ENCODE measurements at regions not wholly inside any gene's neighbourhood (a gene's known extent, or its start where the extent isn't known, plus 50 kb on each side); places are given as distances from the start of the nearest gene placed in this dataset.
"Not testable (repeated sequence)": the region's sequence is repeated elsewhere in the genome, so short reads cannot be mapped to it uniquely, and the experiment has no call there.

DNA sequence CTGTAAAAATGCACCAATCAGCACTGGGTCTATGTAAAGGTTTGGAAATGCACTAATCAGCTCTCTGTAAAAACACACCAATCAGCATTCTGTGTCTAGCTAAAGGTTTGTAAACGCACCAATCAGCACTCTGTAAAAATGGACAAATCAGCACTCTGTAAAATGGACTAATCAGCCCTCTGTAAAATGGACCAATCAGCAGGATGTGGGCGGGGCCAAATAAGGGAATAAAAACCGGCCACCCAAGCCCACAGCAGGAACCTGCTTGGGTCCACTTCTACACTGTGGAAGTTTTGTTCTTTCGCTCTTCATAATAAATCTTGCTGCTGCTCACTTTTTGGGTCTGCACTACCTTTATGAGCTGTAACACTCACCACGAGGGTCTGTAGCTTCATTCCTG, 101.0 kb downstream of the SMC2 start:
- DNase-seq: not testable (repeated sequence)

DNA sequence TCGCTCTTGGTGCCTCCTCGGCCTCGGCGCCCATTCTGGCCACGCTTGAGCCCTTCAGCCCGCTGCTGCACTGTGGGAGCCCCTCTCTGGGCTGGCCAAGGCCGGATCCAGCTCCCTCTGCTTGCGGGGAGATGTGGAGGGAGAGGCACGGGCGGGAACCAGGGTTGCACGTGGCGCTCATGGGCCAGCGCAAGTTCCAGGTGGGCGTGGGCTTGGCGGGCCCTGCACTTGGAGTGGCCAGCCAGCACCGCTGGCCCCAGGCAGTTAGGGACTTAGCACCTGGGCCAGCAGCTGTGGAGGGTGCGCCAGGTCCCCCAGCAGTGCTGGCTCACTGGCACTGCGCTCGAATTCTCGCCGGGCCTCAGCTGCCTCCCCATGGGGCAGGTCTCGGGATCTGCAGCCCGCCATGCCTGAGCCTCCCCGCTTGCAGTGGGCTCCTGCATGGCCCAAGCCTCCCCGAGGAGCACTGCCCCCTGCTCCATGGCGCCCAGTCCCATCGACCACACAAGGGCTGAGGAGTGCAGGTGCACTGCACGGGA, 106.4 kb downstream of the SMC2 start:
- DNase-seq: no peak

DNA sequence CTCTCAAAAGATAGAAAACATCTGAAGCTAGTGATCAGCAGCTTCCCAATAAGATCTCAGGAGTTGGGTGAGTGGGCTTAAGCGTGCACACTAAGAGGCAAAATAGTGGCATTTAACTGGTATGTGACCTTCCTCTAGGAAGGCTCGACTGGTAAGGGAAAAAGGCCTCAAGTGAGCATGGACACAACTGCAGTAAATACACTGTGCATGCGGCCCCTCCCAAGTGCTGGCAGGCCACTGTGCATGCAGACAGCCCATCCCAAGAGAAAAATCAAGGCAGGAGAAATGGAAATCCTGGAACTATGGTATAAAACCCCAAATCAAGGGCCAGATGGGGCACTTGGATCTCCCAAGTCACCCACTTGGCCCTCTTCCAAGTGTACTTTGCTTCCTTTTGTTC, 112.7 kb downstream of the SMC2 start:
- no peak for DNase-seq

DNA sequence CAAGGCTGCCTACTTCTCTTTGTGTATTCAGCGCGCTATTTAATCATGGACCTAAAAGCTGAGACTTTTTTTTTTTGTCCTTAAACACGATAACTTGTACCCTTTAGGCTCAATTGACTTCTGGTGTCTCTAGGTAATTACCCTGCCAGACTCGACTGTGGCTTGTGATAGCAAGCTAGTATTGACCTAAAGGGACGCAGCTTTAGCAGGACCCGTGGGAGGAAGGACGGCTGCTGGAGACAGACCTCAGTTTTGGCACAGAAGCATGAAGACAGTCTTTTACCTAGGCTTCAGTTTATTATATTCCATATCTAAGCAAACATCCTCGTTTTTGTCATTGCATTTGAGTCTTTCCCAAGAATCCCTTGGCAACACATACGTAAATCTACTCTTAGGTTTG, 115.3 kb downstream of the SMC2 start:
- DNase-seq: no peak

DNA sequence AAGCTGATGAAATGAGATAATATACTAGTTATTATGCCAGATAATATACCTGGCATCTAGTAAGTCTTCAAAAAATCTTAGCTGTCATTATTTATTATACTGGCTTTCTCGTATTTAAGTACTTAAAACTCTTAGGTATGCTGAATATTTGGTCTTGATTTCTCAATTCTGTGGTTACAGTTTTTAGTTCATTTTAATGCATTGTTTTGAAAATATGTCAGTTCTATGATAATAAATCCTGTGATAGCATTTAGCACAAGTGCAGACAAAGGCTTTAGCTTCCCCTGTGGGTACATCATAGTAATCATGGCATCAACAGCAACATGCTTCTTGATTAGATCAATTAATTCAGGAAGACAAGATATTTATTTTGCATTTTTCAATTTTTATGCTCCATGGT, 133.0 kb downstream of the SMC2 start:
- DNase-seq: no peak

DNA sequence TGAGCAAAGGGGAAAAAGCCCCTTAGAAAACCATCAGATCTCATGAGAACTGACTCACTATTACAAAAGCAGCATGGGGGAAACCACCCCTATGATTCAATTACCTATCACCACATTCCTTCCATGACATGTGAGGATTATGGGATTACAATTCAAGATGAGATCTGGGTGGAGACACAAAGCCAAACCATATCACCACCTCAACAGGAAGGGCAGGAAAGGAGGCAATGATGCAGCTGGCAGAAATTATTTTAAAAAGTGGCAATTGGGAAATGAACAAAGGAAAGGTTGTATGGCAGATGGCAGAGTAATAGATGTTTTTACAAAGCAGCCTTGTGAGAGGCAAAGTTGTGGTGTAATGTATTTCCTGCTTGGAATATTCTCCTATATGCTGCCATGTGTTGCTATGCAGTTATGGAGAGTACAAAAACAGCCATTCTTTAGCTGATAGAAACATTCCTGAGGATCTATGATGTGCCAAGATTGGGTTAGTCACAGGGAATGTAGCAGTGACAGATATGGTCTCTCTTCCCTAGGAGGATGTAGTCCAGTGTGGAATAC, 138.8 kb downstream of the SMC2 start:
- peak; percentile 23 for DNase-seq

DNA sequence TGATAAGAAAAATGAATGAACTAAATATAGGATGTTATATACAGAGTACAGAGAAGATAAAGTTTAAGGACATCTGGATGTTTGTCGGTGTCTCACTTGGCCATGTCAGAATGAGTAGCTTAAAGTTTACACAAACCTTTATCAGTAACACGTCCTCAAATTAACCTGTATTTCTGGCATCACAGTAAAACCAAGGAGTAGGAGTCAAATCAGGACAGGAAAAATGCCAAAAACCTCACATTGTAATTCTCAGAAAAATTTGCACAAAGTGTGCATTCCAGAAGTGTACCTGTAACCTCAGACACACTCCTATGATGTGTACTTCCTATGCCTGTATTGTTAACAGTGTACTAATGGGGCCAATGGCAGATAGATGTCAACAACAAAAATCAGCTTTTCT, 139.3 kb downstream of the SMC2 start:
- DNase-seq: no peak

DNA sequence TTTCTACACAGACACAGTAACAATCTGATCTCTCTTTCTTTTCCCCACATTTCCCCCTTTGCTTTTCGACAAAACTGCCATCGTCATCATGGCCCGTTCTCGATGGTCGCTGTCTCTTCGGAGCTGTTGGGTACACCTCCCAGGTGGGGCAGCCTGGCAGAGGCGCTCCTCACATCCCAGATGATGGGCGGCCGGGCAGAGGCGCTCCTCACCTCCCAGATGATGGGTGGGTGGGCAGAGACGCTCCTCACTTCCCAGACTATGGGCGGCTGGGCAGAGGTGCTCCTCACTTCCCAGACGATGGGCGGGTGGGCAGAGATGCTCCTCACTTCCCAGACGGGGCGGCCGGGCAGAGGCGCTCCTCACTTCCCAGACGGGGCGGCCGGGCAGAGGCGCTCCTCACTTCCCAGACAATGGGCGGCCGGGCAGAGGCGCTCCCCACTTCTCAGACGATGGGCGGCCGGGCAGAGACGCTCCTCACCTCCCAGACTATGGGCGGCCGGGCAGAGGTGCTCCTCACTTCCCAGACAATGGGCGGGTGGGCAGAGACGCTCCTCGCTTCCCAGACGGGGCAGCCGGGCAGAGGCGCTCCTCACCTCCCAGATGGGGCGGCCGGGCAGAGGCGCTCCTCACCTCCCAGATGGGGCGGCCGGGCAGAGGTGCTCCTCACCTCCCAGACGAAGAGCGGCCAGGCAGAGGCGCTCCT, 140.7 kb downstream of the SMC2 start:
- not testable (repeated sequence) for DNase-seq

DNA sequence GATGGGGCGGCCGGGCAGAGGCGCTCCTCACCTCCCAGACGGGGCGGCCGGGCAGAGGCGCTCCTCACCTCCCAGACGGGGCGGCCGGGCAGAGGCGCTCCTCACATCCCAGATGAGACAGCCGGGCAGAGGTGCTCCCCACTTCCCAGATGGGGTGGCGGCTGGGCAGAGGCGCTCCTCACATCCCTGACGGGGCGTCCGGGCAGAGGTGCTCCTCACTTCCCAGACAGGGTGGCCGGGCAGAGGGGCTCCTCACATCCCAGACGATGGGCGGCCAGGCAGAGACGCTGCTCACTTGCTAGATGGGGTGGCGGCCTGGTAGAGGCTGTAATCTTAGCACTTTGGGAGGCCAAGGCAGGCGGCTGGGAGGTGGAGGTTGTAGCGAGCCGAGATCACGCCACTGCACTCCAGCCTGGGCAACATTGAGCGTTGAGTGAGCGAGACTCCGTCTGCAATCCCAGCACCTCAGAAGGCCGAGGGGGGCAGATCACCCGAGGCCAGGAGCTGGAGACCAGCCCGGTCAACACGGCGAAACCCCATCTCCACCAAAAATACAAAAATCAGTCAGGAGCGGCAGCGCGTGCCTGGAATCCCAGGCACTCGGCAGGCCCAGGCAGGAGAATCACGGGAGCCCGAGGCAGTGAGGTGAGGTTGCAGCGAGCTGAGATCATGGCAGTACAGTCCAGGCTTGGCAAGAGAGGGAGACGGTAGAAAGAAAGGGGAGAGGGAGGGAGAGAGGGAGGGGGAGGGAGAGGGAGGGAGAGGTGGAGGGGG, 141.4 kb downstream of the SMC2 start:
- not testable (repeated sequence) for DNase-seq

DNA sequence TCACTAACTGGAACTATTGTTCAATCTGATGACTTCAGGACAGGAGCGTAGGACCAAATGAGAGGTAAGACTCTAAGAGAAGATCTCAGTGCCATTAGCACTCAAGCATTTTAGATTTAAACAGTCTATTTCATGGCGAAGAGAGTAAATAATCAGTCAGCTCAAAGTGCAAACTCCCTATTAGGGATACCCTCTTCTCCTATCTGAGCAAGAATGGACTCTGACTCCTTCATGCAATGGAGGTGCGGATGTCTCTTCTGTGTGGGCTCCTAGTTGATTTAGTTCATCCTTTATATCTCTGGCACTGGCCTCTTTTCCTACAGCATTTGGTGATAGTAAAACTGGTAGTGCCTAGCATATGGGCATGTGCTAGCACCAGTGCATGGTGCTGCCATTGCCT, 144.6 kb downstream of the SMC2 start:
- DNase-seq: no peak

DNA sequence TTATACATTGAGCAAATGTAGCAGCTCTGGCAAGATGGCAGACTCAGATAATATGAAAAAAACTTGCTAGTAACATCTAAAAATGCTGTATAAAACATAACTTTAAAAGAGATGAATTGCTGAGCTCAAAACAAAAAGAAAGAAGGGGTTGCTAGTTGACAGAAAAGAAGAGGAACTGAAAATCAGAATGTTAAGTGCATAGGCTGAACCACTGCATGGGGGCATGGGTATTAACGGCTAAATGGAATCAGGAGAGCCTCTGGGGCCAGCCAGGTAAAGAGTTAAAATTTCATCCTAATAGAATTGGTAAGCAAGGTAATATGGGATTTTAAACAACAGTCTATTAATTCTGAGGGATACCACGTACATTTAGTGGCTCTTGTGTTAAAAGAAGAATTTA, 146.8 kb downstream of the SMC2 start:
- DNase-seq: no peak

DNA sequence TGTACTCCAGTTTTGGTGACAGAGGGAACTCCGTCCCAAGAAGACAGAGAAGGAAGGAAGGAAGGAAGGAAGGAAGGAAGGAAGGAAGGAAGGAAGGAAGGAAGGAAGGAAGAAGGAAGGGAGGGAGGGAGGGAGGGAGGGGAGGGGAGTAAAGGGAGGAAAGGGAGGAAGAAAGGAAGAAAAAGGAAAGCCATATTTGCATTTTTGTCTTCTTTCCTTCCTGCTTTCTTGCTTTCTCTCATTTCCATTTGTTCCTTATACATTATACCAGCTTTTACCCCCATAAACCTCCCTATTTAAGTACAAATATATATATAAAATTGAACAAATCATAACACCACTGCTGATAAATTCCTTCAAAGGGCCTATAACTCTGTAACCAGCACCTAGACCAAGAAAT, 151.8 kb downstream of the SMC2 start:
- DNase-seq: no peak

DNA sequence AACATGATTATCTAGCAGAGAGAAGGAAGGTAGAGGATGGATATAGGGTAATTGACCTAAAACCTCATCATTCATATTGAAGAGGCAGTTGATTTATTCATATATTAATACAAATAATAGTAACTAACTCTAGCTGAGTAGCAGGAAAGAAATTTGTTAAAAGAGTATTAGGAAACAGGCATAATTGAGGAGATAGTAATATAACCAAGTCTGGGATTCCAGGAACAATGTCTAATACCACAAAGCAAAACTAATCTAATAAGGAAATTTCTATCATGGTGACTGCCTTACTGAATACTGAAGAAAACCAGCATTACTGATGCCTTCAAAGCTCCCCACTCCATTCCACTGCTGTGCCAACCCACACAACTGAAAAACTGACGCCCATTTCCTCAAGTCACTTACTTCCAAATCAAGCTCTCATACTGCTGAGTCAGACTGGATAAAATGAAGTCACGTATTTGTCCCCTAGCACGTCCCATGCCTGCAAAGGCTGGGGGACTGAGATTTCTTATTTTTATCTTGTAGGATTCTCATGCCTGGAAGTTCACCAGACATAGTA, 153.9 kb downstream of the SMC2 start:
- no peak for DNase-seq

DNA sequence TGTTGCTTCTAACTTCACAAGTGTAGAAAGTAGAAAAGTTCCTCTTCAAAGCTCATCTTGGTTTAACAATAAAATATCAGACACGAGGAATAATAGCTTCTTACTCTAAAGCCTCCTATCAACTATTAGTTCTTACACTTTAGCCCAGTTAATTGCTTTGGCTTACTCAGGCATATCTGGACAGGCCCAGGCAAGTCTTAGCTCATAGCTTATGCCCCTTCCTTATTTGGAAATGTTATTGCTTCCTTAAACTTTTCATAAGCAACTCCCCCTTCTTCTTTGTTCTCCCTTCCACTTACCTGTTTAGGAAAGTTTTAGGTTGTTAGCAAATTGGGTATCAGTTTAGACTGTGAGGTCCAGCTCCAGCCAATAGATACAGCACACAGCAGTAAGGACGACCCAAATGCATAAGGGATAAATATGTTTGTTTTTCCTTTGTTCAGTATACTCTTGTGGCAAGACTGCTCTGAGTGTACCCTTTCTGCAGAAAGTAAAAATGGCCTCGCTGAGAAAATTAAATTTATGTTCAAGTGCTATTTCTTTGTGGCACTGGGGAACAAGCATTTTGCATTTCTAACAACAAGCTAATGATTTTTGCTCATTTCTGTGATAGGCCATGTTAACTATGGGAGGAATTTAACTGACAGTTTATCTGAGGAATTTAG, 162.1 kb downstream of the SMC2 start:
- no peak for DNase-seq

DNA sequence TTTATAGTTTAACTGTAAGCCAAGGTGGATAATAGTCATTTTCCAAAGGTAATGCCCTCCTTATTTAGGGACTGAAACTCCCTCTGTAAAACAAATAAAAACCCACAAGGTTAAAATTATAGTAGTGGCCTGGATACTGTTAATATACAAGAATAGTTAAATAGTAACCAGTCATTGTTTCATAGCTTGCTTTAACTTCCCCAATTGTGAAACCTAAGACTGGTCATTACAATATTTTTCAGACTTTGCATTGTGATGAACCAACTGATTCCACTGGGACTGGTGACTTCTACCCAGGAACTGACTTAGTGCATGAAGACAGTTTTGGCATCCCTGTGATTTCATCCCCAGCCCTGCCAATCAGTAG, 162.6 kb downstream of the SMC2 start:
- no peak for DNase-seq

DNA sequence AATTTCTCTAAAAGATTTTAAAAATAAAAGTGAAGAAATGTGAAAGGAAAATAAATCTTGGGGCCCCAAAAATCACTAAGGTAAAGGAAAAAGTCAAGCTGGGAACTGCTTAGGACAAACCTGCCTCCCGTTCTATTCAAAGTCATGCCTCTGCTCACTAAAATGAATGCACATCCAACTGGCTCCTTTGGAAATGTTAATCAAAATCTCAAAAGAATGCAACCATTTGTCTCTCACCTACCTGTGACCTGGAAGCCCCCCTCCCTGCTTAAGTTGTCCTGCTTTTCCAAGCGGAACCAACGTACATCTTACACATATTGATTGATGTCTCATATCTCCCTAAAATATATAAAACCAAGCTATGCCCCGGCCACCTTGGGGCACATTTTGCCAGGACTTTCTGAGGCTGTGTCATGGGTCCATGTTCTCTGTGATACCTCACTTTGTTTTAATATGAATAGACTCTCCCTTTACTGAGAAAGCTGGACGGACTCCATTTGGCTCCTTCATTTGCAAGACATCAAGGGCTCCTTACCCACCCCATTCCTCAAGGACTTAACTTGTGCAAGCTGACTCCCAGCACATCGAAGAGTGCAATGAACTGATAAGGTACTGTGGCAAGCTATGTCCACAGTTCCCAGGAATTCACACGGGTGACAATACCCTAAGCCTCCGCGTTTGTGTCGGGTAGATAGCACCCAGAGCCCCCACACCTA, 164.3 kb downstream of the SMC2 start:
- DNase-seq: no peak

DNA sequence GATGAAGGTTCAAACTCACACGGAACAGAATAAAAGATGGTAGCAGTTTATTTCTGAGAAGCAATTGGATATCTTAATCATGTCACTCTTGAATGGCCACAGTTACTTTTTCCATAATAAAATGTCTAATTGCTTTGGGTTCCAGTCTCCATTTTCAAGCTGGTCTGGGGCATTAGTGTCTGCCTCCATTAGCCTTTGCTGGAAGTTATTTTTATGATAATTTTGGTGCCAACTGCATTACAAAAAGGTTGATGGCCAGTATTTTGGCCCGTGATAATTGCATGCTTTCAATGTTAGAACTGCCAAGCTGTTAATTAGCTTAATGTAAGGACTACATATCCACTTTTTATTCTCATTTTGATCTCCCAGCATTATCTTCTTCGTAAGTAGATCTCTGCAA, 165.9 kb downstream of the SMC2 start:
- DNase-seq: no peak

DNA sequence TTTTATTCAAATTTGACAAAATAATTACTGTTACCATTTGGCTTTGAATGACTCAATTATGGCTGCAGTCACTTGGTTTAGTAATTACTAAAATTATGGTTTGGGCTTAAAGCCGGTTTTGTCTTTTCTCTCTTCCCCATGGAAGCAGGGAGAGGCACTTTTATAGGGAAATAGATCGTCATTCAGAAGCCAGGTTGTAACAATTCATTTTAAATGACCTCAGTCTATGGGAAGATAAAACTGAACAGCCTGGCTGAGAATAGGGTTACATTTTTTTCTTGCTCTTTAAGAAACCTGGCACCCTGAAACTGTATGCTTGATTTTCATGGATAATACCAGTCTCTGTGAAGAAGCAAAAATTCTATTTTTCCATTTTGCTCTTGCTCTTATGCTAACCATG, 169.8 kb downstream of the SMC2 start:
- DNase-seq: no peak

DNA sequence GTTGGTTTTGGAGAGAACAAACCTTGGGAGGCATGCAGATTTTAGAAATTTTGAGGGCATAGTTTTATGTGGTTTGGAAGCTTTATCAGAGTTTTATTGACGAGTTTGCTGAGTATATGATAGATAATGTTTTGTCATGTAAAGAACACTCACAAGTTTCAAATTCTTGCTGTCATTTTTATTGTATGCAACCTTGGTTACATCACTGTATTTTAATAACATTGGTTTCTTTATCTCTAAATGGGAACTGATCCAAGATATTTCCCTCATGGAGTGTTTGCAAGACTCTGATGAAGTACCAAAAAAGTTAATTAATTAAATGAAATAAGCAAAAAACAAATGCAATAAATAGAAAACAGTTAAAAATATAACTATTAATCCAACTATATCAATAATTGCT, 170.3 kb downstream of the SMC2 start:
- DNase-seq: no peak

DNA sequence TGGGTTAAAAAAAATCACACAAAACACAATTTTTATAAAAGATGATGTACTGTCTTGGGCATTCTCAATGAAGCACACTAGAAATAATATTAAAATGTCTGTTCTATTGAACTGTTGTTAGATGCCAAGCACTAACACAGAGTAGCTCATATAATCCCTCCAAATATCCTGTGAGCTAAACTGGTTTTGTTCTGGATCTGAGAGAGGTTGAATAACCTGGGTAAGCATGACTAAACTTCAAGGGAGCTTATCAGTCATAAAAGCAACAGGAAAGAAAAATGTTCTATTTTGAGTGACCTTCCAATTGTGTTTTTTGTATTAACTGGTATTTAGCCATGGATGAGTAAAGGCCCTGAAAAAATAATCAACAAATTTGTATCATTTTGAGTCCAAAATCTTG, 175.3 kb downstream of the SMC2 start:
- DNase-seq: no peak

DNA sequence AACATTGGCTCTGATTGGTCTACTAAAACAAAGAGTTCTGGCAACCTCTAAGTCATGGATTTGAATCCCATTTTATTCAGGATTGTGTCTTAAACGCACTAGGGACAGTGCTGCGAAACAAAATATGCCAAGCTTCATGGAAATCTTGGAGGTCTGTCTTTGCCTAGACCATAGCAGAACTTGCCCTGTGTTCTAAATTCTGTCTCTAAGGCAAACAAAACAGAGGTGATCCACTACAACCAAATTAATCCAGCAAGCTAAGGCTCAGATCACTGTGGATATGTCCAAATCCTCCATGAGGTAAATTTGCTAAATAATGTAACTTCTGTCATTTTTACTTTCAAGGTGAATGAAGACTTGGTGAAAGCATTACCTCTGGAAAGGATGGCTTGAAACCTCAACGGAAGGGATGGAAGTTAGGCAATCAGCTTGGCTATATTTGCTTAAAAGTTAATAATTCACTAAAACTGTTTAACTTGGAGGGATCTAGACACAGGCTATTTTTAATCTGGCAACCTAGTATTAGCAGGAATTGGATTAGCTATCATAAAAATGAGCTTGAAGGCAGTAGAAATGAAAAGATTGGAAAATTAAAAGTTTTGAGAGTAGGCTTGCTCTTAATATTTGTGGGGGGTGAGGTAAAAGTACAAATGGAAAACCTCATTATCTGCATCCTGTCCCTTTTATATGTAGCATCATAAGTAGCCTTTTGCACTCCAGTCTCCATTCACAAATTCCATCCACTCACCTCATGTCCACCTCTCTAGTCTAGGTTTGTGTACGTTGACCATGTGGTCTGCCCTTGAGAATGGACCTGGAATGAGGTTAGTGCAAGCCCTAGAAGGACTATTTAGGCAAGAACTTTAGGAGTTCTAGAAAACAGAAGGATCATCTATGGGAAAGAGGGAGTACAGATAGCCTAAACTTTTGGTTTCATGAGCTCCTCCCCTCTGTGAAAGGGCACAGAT, 176.2 kb downstream of the SMC2 start:
- no peak for DNase-seq

Data from amniotic stem cell (primary cell).